ENCODE measurements at regions not wholly inside any gene's neighbourhood (a gene's known extent, or its start where the extent isn't known, plus 50 kb on each side); places are given as distances from the start of the nearest gene placed in this dataset.

DNA sequence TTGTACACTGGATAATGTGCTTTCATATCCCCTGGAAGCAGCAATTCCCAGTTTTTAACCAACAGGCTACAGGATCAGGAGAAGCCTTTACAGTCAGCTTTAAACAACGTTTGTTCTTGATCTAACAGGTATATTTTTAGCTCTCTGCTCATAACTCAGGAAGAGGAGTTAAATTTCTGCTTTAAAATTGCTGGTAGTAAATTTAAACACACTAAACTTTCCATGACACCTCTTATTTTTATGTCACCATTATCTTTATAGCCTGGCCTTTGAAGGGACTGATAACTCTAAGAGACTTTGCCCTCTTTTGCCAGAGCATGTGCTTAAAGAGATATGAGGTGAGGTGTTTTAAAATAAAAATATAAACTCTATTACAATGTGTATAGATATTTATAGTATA lies 119.6 kb upstream of the BRINP3 start:
- no peak for DNase-seq (ENCODE audit: low spot score in 2 of 2)
- H3K4me1 ChIP-seq, result no peaks in the 10 kb centered on the region
- no peak for TF ChIP-seq POLR2AphosphoS5 (IDR thresholded peaks at IDR 0.05)
- TF ChIP-seq EP300 (IDR thresholded peaks at IDR 0.05), result no peak
- no peak for TF ChIP-seq POLR2A (IDR thresholded peaks at IDR 0.05)
- no peak for TF ChIP-seq CTCF (IDR thresholded peaks at IDR 0.05)
- H3K36me3 ChIP-seq, result no peaks in the 10 kb centered on the region
- H3K27me3 ChIP-seq, result no peaks in the 10 kb centered on the region
- 3% methylated on average over 1 of the region's 1 CpG for WGBS
- no peak overlapping the region for H3K27ac ChIP-seq
- H3K4me3 ChIP-seq, result no peak overlapping the region
- no peaks in the 10 kb centered on the region for H3K9me3 ChIP-seq

DNA sequence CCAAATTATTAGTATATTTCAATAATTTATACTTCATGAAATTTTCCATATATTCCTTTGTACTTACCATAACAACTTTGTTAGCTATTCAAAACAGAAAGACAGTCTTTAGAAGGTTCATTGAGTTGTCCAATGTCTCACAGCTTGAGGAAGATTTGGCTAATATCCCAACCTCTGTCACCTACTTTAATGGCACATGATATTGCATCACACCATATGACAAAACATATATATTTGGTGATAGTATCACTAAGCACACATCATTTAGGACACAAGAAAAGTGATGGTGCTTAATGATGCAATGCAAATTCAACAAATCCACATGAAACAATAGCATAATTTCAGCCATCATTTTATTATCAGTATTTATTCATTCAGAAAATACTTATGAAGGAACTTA lies 122.0 kb upstream of the BRINP3 start:
- Histone ChIP-seq H3K4me3 (no peak overlapping the region), H3K36me3 (no peaks in the 10 kb centered on the region), H3K9me3 (no peaks in the 10 kb centered on the region), H3K27ac (no peak overlapping the region), H3K27me3 (no peaks in the 10 kb centered on the region), H3K4me1 (no peaks in the 10 kb centered on the region)
- TF ChIP-seq EP300 (IDR thresholded peaks at IDR 0.05), result no peak
- TF ChIP-seq POLR2AphosphoS5 (IDR thresholded peaks at IDR 0.05), result no peak
- TF ChIP-seq POLR2A (IDR thresholded peaks at IDR 0.05), result no peak
- TF ChIP-seq CTCF (IDR thresholded peaks at IDR 0.05), result no peak
- DNase-seq (ENCODE audit: low spot score in 2 of 2), result no peak

DNA sequence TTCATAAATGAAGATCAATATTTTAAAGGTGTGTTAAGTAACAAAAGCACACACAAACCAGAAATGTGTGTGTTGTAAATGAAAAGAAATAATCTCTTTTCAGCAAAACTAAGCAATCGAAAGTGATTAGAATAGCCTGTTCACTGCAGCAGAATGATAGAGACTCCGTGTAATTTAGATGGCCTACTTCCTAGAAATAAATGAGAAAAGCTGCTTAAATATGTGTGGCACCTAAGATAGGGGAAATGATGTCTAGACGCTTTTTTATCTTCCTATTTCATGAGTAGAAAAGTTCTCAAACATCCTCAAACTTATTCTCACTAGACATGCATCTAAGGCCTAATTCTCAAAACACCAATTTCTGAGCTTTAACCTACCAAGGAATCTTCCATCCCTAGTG lies 124.7 kb upstream of the BRINP3 start:
- Histone ChIP-seq H3K4me1 (no peaks in the 10 kb centered on the region), H3K4me3 (no peak overlapping the region), H3K36me3 (no peaks in the 10 kb centered on the region), H3K27ac (no peak overlapping the region), H3K27me3 (no peaks in the 10 kb centered on the region), H3K9me3 (no peaks in the 10 kb centered on the region)
- WGBS, result 64% methylated on average over 3 of the region's 3 CpGs
- no peak for DNase-seq (ENCODE audit: low spot score in 2 of 2)
- TF ChIP-seq CTCF (IDR thresholded peaks at IDR 0.05), result no peak
- TF ChIP-seq POLR2AphosphoS5 (IDR thresholded peaks at IDR 0.05), result no peak
- no peak for TF ChIP-seq POLR2A (IDR thresholded peaks at IDR 0.05)
- no peak for TF ChIP-seq EP300 (IDR thresholded peaks at IDR 0.05)

GRCh38 chr1:190608282-190608681 lies 130.6 kb upstream of the BRINP3 start:
- H3K4me3 ChIP-seq, result no peak overlapping the region
- TF ChIP-seq POLR2AphosphoS5 (IDR thresholded peaks at IDR 0.05), result no peak
- no peak for TF ChIP-seq CTCF (IDR thresholded peaks at IDR 0.05)
- TF ChIP-seq EP300 (IDR thresholded peaks at IDR 0.05), result no peak
- TF ChIP-seq POLR2A (IDR thresholded peaks at IDR 0.05), result no peak
- DNase-seq (ENCODE audit: low spot score in 2 of 2), result no peak
- WGBS, result 86% methylated on average over 6 of the region's 6 CpGs
- H3K27ac ChIP-seq, result no peak overlapping the region
- H3K4me1 ChIP-seq, result no peaks in the 10 kb centered on the region
- H3K27me3 ChIP-seq, result no peaks in the 10 kb centered on the region
- H3K9me3 ChIP-seq, result no peaks in the 10 kb centered on the region
- H3K36me3 ChIP-seq, result no peaks in the 10 kb centered on the region

DNA sequence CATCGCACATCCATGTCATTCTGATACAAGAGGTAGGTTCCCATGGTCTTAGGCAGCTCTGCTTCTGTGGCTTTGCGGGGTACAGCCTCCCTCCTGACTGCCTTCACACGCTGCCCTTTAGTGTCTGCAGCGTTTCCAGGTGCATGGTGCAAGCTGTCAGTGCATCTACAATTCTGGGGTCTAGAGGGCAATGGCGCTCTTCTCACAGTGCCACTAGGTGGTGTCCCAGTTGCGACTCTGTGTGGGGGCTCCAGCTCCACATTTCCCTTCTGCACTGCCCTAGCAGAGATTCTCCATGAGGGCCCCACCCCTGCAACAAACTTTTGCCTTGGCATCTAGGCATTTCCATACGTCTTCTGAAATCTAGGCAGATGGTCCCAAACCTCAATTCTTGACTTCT lies 138.2 kb upstream of the BRINP3 start:
- WGBS, result 79% methylated on average over 7 of the region's 7 CpGs
- DNase-seq (ENCODE audit: low spot score in 2 of 2), result no peak
- no peak for TF ChIP-seq EP300 (IDR thresholded peaks at IDR 0.05)
- TF ChIP-seq POLR2AphosphoS5 (IDR thresholded peaks at IDR 0.05), result no peak
- TF ChIP-seq POLR2A (IDR thresholded peaks at IDR 0.05), result no peak
- TF ChIP-seq CTCF (IDR thresholded peaks at IDR 0.05), result no peak

More for the DNA sequence above, 138.2 kb upstream of the BRINP3 start:
- Histone ChIP-seq H3K4me3 (no peak overlapping the region), H3K27me3 (no peaks in the 10 kb centered on the region), H3K9me3 (no peaks in the 10 kb centered on the region), H3K36me3 (no peaks in the 10 kb centered on the region), H3K27ac (no peak overlapping the region), H3K4me1 (no peaks in the 10 kb centered on the region)

Data from suprapubic skin (tissue), 4 donors.